Large intestine (tissue), 3 donors: ENCODE measurements at regions not wholly inside any gene's neighbourhood (a gene's known extent, or its start where the extent isn't known, plus 50 kb on each side); places are given as distances from the start of the nearest gene placed in this dataset.

ENCODE experiments used
- DNase-seq, 2 donors: peaks; one replicate each; pipeline versions ENCODE4 v3.0.0 to v3.0.0-alpha.2; 2013
- H3K27ac ChIP-seq: one replicate; pipeline ENCODE4 v1.5.1; 2013; ENCODE audit warnings: low read length
- H3K27me3 ChIP-seq: 2 replicates; pipeline ENCODE4 v1.6.1; 2013; ENCODE audit warnings: low read length; ENCODE audit not compliant: control insufficient read depth, insufficient read depth
- H3K36me3 ChIP-seq: 2 replicates; pipeline ENCODE4 v1.6.1; 2013; ENCODE audit warnings: low read length; ENCODE audit not compliant: control insufficient read depth, insufficient read depth
- H3K4me1 ChIP-seq: one replicate; pipeline ENCODE4 v1.6.1; 2013; ENCODE audit warnings: low read length; ENCODE audit not compliant: control insufficient read depth, insufficient read depth
- H3K4me3 ChIP-seq: one replicate; pipeline ENCODE4 v1.5.1; 2013; ENCODE audit warnings: low read length
- H3K9me3 ChIP-seq: one replicate; pipeline ENCODE4 v1.6.1; 2013; ENCODE audit warnings: mild to moderate bottlenecking, low read depth, low read length, moderate library complexity; ENCODE audit not compliant: control insufficient read depth
- WGBS: methylation state at CpG from one replicate; pipeline ENCODE4 v1.1.5; 2013; ENCODE audit warnings: low lambda C conversion rate; ENCODE audit not compliant: insufficient coverage; 5-methylcytosine and 5-hydroxymethylcytosine counted together

DNA sequence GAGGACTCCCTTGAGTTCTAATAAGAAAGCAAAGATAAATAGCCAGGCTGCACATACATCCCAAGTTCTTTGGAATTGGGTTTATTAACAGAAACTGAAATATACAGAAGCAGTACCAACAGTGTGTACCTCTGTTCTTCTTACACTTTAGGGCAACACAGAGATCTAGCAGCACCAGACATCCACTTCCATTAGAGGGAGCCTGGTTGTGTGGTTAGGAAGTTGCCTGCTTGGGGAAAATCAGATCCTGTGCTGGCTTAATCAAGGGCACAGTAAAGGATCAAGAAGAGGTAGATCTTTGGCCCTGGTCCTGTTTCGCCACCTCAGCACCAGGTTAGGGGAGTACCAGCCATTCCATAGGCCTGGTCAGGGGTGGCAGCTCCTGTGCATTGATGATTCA, 231.1 kb upstream of the ARHGAP24 start:
- WGBS = no CpG with 5 or more reads among the region's 1 CpG
- Histone ChIP-seq H3K36me3 (no peaks in the 10 kb centered on the region), H3K4me1 (no peaks in the 10 kb centered on the region), H3K9me3 (no peaks in the 10 kb centered on the region), H3K4me3 (no peak overlapping the region), H3K27me3 (no peaks in the 10 kb centered on the region), H3K27ac (no peak overlapping the region)
- DNase-seq = no peak

DNA sequence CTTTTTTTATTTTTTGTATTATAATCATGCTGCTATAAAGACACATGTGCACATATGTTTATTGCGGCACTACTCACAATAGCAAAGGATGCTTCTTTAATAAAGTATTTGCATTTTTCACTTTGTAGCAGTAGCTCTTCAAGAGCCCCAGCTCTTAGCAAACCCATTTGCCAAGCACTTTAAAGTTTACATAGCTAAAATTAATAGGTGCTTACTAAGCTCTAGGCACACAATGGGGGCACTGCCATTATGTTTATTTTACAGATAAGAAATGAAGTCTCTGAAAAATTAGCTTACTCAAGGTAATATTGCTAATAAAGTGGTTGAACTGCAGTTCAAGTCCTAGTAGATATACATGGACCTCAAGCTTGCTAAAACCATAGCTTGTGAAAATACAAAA, 230.3 kb upstream of the ARHGAP24 start:
- WGBS = 86% methylated on average over 1 of the region's 1 CpG
- Histone ChIP-seq H3K9me3 (no peaks in the 10 kb centered on the region), H3K36me3 (no peaks in the 10 kb centered on the region), H3K27me3 (no peaks in the 10 kb centered on the region), H3K27ac (no peak overlapping the region), H3K4me3 (no peak overlapping the region), H3K4me1 (no peaks in the 10 kb centered on the region)
- DNase-seq = no peak

DNA sequence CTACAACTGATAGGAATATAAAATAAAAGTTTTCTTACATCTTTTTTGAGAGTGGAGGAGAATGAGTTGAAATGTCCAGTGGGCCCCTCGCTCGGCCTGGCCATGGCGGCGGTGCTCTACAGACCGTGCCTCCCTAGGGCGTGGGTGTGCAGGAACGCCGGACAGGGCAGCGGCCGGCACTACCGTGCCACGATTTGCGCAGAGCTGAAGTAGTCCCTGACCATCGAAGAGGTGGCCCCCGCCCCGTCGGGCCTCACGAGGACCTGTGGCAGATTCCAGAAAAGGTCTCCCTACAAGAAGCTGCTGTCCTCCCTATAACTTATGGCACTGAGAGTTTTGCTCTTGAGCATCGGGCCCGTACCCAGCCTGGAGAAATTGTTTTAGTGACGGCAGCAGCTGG, 228.9 kb upstream of the ARHGAP24 start:
- Histone ChIP-seq H3K4me3 (no peak overlapping the region), H3K27me3 (no peaks in the 10 kb centered on the region), H3K9me3 (no peaks in the 10 kb centered on the region), H3K4me1 (no peaks in the 10 kb centered on the region), H3K36me3 (no peaks in the 10 kb centered on the region), H3K27ac (no peak overlapping the region)
- no CpG with 5 or more reads among the region's 21 CpGs for WGBS
- no peak for DNase-seq

DNA sequence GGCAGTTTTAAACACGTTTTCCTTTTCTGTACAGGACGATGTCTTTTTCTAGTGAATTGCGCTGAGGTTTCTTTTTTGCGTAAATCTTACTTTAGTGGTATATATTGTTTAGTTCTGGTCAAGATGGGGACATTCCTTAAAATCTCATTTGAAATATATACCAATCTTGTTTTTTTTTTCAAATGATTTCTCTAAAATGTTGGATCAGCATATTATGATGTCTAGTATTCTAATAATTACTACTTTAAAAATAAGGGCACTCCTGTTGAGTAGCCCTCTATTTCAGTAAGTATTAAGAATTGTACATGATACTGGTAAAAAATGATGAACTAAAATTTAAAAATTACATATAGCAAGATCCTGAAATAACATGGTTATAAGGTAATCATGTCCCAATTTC, 224.1 kb upstream of the ARHGAP24 start:
- Histone ChIP-seq H3K36me3 (no peaks in the 10 kb centered on the region), H3K27me3 (no peaks in the 10 kb centered on the region), H3K27ac (no peak overlapping the region), H3K4me1 (no peaks in the 10 kb centered on the region), H3K9me3 (no peaks in the 10 kb centered on the region), H3K4me3 (no peak overlapping the region)
- whole genome bisulfite sequencing = 38% methylated on average over 4 of the region's 4 CpGs
- DNase-seq = no peak

DNA sequence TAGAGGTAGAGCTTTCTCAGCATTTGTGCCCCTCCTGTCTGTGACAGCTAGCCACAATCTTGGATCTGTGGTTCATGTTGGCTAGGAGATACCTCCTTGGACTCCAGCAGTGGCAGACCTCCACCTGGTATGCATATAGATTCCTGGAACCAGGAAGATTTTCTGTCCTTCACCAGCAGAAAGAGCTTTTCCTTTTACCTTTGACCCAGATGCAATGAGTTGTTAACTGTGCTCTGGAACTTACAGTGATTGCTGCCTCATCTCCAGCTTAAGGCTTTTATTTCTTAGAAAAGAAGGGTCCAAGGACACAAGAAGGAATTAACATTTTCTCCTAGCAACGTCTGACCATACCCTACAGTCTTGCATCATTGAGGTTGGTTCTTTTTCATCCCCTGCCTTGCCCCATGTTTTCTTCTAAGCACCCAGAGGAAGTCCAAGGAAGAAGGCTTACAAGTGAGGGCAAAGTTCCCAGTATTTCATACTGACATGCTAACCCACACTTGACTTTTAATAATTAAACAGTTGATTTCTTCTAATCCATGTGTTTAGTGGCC, 217.1 kb upstream of the ARHGAP24 start:
- peaks cover 4% of the 10 kb centered on the region for H3K4me1 ChIP-seq
- no peaks in the 10 kb centered on the region for H3K36me3 ChIP-seq
- H3K27me3 ChIP-seq = no peaks in the 10 kb centered on the region
- peak overlapping the region; percentile 44 for H3K27ac ChIP-seq
- peak; percentile 33 to 74 for DNase-seq
- H3K9me3 ChIP-seq = no peaks in the 10 kb centered on the region
- WGBS = 40% methylated on average over 1 of the region's 1 CpG
- H3K4me3 ChIP-seq = no peak overlapping the region

DNA sequence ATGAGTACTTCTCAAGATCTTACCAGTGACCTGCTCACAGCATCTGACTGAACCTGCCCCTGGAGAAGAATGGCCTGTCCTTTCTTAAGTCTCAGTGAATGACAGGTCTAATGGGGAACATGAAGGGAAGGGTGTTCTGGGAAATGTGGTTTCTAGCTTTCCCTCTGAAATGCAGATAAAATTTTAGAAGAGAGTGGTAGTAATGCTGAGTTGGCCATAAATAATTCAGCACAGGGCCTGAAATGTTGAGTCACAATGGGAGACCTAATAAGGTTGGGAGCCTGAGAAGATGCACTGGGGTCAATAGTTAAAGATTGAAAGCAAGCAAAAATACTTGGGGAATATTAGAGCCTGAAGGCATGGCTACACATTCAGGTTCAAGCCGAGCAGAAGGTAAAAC, 214.9 kb upstream of the ARHGAP24 start:
- Histone ChIP-seq H3K4me1 (peaks cover 4% of the 10 kb centered on the region), H3K27ac (no peak overlapping the region), H3K27me3 (no peaks in the 10 kb centered on the region), H3K9me3 (no peaks in the 10 kb centered on the region), H3K36me3 (no peaks in the 10 kb centered on the region), H3K4me3 (no peak overlapping the region)
- no CpG with 5 or more reads among the region's 1 CpG for WGBS
- DNase-seq = no peak

DNA sequence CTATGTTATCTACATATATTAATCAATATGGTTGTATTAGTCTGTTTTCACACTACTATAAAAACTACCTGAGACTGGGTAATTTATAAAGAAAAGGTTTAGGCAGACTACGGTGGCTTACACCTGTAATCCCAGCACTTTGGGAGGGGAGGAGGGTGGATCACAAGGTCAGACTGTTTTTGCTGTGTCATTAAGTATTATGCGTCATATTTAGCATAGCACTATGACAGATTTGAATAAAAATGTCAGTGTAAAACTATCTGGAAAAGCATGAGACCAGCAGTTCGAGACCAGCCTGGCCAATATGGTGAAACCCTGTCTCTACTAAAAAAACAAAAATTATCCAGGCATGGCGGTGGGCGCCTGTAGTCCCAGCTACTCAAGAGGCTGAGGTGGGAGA, 209.7 kb upstream of the ARHGAP24 start:
- Histone ChIP-seq H3K4me1 (no peaks in the 10 kb centered on the region), H3K36me3 (no peaks in the 10 kb centered on the region), H3K4me3 (no peak overlapping the region), H3K9me3 (no peaks in the 10 kb centered on the region), H3K27ac (no peak overlapping the region), H3K27me3 (no peaks in the 10 kb centered on the region)
- WGBS = 88% methylated on average over 1 of the region's 5 CpGs
- no peak for DNase-seq

DNA sequence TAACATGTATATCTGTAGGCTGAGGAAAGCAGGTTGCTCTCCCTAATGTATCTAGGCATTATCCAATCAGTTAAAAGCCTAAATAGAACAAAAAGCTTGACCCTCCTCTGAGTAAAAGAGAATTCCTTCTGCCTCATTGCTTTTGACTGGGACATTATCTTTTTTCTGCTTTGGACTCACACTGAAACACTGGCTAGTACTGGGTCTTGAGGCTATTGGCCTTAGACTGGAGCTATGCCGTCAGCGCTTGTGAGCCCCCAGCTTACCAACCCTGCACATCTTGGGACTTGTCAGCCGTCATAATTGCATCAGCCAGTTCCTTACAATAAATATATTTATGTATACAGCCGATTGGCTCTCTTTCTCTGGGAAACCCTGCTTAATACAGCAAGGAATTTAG, 206.8 kb upstream of the ARHGAP24 start:
- WGBS = no CpG with 5 or more reads among the region's 4 CpGs
- H3K36me3 ChIP-seq = no peaks in the 10 kb centered on the region
- H3K4me3 ChIP-seq = no peak overlapping the region
- DNase-seq = no peak
- no peaks in the 10 kb centered on the region for H3K4me1 ChIP-seq
- no peaks in the 10 kb centered on the region for H3K27me3 ChIP-seq
- no peak overlapping the region for H3K27ac ChIP-seq
- no peaks in the 10 kb centered on the region for H3K9me3 ChIP-seq

DNA sequence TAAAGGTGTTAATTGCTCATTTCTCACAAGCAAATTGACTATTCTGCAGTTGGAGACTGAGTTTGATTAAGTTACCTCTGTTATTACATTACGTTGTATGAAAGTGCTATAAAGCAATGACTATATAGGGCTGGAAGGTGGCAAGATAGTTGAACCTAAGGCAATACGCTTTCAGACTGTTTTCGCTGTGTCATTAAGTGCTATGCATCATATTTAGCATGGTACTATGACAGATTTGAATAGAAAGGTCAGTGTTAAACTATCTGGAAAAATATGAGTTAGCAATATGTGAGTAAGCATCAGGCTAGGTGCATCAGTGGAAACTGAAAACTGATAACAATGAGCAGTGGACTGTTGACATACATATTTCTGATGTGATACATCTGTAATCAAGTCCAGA, 206.0 kb upstream of the ARHGAP24 start:
- no peak overlapping the region for H3K4me3 ChIP-seq
- H3K4me1 ChIP-seq = no peaks in the 10 kb centered on the region
- no peaks in the 10 kb centered on the region for H3K36me3 ChIP-seq
- H3K27me3 ChIP-seq = no peaks in the 10 kb centered on the region
- no CpG with 5 or more reads among the region's 3 CpGs for WGBS
- no peak for DNase-seq
- no peaks in the 10 kb centered on the region for H3K9me3 ChIP-seq
- no peak overlapping the region for H3K27ac ChIP-seq

DNA sequence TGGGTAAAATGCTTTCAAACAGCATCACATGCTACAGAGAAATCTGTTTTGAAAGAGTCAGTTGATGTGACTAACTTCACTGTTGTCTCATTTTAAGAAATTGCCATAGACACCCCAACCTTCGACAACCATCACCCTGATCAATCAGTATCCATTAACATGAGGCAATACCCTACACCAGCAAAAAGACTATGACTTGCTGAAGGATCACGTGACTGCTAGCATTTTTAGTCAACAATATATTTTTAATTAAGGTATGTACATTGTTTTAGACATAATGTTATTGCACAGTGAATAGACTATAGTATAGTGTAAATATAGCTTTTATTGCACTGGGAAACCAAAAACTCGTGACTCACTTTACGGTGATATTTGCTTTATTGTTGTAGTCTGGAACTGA, 200.0 kb upstream of the ARHGAP24 start:
- no peak overlapping the region for H3K4me3 ChIP-seq
- no peak for DNase-seq
- H3K36me3 ChIP-seq = no peaks in the 10 kb centered on the region
- no peak overlapping the region for H3K27ac ChIP-seq
- H3K27me3 ChIP-seq = no peaks in the 10 kb centered on the region
- H3K4me1 ChIP-seq = no peaks in the 10 kb centered on the region
- whole genome bisulfite sequencing = 80% methylated on average over 1 of the region's 4 CpGs
- no peaks in the 10 kb centered on the region for H3K9me3 ChIP-seq

DNA sequence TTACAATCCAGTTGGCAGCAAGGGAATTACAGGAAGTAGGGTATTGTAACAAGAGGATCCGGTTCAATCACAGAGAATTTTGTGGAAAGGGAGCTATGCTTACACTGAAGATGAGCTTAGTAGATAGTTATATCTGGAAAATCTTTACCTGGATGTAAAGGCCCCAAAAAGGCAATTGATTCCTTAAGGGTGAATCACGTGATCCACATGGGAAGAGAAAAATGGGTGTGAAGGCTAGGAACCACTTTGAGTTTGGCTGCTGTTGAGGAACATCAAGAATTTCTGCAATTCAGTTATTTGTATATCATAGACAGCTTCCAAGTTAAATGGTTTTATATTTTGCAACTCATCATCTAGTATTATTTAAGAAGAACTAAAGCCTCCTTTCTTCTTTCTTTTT, 194.0 kb upstream of the ARHGAP24 start:
- DNase-seq = no peak
- H3K4me3 ChIP-seq = no peak overlapping the region
- H3K36me3 ChIP-seq = no peaks in the 10 kb centered on the region
- no peaks in the 10 kb centered on the region for H3K9me3 ChIP-seq
- 83% methylated on average over 1 of the region's 2 CpGs for WGBS
- no peaks in the 10 kb centered on the region for H3K27me3 ChIP-seq
- no peaks in the 10 kb centered on the region for H3K4me1 ChIP-seq
- no peak overlapping the region for H3K27ac ChIP-seq
